GM21619 (cell line): ENCODE measurements at regions not wholly inside any gene's neighbourhood (a gene's known extent, or its start where the extent isn't known, plus 50 kb on each side); places are given as distances from the start of the nearest gene placed in this dataset.

Experiments
- ATAC-seq: cut with Tn5 transposase; IDR thresholded peaks from one replicate; pipeline ENCODE4 v1.9.1; 2021; ENCODE audit not compliant: unreplicated experiment

DNA sequence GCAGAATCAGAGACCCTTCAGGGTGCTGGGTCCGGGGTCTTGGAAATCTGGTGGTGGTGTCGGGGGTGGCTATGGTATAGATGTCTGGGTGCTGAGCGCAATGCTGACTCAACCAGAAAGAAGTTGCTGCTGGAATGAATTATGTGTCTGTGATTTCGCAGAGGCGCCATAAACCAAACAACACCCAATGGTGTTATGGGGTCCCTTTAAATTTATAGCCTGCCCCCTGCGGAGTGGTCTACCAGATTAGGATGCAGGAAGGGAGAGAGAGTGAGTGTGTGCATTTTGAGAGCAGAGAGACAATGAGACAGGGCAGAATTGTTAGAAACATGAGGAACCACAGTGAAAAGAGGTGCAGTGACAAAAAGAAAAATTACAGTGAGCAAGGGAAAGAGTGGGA, 100.7 kb upstream of the CDH11 start:
- ATAC-seq: no peak

DNA sequence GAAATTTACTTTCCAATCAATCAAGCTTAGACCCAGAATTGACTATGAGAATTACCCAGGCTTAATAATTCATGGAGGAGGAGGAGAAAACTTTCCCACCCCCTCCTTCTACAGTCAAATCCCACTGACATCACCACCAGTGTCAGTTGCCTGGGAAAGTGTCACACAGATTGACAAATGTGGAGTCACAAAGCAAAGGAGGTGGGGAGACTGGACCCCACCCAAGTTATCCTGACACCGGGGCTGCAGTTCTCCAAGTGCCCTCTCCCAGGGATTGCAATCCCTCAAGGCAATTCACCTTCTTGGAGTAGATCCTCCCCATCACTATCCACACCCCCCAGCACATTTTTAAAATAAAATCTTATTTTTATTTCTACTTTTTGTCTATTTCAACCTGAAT, 100.2 kb upstream of the CDH11 start:
- no peak for ATAC-seq

DNA sequence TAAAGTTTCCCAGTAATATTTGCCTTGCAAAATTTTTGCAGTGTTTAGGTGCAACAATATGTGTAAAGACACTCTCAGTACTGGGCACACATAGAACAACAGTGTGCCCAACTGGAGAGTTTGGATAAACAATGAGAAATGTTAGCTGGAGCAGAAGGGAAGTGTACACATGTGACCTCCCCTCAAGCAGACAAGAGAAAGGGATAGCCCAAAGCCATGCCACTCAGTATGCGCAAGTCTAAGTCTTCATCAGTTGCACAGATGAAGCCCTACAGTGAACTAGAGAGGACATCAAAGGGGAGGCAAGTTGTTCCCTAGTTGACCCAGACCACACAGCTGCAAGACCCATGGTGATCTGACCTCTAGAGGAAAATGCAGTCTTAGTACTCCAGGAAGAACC, 97.9 kb upstream of the CDH11 start:
- no peak for ATAC-seq

DNA sequence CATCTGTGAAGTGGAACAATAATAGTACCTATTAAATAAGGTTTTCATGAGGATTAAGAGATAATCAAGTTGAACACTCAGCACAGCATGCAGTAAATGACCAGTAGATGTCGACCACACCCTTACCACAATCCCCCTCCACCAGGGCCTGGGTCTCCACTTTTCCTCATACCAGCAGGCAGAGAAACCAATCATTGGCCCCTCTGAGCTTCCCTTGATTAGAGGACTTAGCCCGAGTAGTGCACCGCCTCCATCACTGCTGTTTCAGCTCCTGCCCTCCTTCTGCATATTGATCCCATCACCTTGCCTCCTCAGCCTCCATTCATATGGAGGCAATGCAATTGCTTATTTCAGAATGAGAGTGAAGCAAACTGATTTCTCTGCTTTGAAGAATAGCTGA, 96.5 kb upstream of the CDH11 start:
- ATAC-seq: no peak

DNA sequence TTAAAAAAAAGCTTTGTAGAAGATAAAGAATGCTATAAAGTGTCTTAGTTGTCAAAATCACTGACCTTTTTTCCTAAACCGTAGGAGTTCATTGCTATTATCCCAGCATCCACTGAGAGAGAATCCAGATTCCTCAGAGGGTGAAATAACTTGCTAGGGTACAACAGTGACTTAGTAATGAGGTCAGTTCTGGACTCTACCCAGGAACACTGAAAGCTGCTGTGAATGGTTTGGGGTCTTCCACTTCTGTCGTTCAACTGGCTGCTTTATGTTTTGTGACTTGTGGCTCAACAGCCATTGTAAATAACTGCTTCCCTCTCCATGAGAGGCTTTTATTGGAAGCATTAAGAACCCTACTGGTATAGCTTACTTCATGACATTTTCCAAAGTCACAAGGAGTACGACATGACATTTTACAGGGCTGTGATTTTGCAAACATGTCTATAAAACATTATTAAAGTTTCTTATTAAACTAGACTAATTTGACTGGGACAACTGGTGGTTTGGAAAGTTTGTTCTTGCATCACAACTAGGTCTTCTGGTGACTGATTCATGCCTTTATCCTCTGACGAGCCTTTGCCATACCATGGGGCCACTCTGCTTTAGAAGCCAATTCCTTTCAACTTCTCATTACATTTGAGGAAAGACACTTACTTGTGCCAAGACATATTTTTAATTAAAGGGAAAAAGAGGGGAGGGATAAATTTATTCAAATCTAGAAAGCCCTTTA, 92.2 kb upstream of the CDH11 start:
- no peak for ATAC-seq

DNA sequence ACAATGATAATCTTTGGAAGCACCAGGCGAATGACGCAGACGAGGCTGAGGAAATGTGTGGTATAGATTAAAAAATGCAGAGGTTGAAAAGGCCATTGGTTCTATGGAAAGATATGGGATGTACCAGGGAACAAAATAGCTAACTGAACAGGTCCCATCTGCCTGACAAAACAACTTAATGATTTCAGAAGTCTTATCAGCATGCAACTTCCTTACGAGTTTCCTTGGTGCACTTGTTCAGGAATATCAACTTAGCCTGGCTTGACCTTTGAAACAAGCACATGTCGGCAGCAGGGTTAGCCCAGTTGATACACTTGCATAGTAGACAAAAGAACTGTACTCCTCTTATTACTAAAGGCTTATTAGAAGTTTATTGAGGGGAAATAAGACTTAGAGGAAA, 90.9 kb upstream of the CDH11 start:
- no peak for ATAC-seq

DNA sequence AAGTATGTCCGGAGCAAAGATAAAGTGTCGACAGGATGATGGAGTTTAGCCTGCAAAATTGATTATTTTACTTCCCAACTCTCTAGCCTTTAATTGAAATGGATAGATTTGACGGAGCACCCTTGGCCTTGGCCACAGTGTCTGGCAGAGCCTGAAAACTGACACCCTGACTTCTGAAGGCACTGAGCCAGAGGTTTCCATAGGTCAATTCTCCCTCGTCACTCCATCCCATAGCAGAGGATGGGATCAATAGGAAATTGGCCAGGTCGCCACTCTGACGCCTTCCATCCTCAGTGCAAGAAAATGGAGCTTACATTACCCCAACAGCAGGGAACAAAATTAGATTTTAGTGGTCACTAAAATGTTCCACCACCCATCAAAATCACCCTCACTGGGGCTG, 90.4 kb upstream of the CDH11 start:
- no peak for ATAC-seq

DNA sequence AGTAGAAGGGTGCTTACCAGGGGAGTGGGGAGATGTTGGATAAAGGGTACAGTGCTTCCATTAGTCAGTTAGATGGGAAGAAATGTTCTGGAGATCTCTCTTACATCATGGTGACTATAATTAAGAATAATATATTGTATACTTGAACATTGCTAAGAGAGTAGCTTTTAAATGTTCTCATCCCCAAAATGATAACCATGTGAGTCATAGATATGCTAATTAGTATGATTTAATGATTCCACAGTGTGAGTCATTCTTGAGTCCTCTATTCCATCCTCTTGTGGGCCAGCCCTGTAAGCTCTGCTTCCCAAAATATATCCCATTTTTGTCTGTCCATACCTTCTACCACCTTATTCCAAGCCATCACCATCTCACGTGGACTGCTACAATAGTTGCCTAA, 80.6 kb upstream of the CDH11 start:
- ATAC-seq: no peak

DNA sequence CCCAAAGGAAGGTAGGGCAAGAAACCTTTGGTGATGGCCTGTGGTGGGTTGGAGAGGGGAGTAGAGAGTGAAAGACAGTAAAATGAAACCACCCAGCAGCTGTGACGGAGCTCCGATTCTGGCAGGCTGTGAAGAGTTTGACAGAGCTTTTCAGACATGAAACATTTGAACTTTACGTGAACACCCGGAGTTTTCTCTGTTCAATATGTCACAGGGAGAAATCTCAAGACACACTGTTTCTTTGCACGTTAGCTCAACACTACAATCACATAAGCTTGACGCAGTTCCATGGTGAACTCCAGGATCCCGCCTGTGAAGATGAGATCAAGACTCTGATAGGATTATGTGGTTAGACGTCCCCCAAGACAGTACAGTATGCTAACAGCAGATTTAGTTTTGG, 79.6 kb upstream of the CDH11 start:
- ATAC-seq: no peak

DNA sequence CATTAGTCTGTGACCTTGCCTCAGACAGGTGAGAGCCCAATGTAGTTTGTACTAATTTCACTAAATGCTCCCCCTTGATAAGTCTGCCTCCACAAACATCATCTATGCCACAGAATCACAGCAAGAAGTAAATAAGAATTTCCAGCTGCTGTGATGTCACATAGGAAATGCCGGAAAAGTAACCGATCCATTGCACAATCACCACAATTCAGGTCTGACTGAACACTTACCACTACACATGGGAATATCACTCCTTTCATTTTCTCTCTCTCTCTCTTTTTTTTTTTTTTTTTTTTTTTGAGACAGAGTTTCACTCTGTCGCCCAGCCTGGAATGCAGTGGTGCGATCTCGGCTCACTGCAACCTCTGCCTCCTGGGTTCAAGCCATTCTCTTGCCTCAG, 79.0 kb upstream of the CDH11 start:
- no peak for ATAC-seq

DNA sequence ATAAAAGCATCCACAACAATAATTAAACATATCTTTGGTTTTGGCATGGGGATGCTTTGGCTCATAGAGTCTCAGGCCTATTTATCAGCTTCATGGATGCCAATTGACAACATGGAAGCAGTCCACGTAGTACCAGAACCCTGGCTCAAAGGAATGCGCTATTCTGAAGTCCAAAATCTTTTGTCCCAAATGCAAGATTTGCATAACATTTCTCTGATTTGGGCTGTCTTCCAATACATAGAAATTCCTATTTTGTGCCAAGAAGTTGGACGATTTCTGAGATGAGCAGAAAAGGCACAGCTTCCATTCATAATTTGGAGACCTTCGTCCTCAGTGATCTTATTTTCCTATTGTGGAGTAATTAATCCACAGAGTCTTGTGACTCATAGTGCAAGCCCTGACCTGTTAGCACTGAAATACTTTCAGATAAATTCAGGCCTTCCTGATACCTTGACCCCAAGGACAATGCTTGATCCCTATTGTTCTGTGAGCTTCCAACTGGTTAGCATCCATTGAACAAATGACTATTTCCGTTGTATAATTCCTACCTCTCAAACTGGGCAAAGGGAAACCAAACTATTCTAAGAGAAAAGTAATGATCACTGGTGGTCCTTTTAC, 78.4 kb upstream of the CDH11 start:
- no peak for ATAC-seq

DNA sequence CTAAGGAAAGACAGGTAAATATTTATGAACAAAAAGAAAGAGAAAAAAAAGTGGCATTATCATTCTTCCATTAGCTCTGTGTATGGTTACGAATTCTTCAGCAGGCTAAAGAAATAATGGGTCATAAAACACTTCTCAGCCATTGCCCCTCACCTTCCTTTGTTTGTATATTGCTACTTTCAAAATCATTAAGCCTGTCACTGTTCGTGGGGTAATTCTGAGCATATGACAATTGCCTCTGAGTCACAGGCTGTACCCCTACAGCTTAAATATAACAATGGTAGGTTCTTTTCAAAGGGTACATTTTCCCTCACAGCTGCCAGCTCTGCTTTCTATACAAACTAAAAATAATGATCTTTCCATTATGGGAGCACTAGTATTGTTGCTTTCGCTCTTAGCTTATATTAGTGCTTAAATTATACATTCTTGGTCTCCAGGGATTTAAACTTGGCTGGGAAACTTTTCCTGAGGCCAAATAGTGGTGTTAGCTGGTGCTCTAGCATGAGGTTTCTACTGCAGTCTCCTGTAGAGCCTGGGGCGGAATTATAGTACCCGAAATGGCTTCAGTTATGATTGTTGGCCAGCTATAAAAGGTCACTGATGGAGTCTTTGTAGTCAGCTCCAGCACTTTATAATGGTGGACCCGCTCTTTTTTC, 74.7 kb upstream of the CDH11 start:
- no peak for ATAC-seq

DNA sequence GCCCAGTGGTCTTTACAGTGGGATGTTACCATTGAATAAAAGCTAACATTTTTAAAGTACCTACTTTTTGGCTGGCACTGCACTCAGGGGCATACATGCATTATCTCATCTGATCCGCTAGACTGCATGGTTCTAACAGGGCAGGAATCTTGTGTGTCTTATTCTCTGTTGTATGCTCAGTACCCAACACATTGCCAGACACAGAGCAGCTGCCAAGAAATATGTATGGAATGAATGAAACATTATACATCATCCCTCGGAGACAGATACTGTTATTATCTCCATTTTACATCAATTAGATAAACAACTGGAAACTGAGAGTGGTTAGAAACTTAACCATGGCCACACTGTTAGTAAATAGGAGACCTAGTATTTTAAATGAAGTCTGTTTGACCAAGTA, 74.1 kb upstream of the CDH11 start:
- ATAC-seq: no peak

DNA sequence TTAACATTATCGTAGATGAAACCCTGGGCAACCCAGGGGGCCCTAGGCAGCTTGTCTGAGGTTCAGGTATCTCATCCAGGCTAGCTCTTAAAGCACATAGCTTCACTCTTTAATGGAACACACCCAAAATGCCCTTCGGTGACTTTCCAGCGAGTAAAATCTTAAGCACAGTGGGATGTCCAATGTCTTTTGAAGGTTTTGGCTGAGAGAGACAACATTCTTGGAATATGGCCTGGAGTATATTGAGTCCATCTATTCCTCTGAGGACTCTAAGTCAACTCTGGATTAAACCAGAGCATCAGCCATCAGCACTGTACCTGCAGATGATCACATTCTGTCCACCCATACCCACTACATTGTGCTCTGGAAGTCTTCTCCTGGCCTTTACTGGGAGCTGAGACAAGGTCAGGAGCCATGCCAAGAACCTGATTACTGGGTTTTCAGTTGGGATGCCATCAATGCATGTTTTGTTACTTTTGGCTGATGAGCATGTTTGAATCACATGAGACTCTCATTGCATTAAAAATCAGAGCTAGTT, 63.4 kb upstream of the CDH11 start:
- no peak for ATAC-seq

DNA sequence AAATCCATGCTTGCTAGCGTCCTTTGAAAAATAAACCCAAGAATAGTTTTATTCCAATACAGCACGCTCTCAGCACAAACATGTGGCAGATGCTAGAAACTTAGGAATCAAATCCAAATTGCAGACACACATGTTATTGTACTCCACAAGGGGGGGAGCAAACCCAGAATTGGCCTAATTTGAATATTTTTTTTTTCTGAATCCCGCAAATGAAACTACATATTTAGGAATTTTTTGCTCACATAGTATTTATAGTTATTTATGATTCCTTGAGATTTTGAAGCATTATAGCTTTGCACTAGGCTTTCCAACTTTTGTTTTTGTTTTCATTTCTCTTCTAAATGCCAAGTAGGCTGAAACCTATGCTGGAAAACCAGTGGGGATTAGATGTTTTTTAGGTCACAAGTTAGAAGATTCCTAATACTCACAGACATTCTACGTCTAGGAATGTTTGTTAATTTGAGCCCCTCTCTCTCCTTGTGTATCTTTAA, 59.3 kb upstream of the CDH11 start:
- no peak for ATAC-seq

DNA sequence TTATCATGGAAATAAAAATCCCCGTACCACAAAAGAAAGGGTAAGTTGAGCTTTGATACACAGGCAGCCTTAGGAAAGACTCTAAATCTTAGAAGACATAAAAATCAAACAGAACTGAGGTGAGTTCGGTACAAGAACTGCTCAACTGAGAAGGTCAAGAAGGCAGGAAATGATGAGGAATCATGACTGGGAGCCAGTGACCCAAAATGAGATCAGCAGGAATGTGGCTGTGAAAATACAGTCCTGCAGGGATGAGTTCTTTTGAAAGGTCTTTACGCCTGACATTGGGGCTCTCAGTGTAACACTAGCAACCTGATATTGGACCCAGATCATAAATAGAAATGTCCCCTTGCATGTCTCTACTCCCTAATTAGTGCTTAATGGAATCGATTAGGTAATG, 56.3 kb upstream of the CDH11 start:
- ATAC-seq: no peak

DNA sequence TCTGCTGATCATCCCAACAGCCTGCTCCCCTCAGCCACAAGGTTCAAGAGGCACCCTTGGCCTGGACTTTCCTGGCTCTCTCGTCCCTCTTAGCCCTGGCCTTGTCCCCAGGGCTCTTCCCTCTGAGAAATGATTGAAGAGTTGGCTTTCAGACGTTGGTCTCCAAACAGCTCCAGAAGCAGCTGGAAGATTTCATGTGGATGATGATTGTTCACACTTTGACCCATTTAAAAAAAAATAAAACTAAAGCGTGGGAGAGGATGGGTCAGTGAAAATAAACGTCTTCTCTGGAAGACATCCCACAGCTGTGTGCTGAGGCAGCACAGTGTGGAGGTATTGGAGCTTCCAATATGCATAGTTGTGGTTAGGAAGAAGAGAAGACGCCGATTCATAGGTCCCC, 54.7 kb upstream of the CDH11 start:
- ATAC-seq: no peak

DNA sequence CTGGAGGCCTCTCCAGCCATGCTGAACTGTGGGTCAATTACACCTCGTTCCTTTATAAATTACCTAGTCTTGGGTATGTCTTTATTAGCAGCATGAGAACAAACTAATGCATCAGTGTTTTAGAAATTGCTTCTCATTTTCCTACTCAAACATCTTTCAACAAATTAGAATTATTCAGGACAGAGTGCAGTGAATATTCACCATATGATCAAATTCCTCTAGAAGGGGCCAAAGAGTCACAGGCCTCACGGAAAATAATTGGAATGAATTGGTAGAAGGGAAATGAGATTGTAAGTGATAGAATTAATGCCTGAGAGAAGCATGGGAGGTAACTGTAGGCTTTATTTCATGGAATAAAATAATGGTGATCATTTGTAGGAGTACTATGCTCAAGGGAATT, 50.5 kb upstream of the CDH11 start:
- no peak for ATAC-seq
